GM21360 (cell line): ENCODE measurements at regions not wholly inside any gene's neighbourhood (a gene's known extent, or its start where the extent isn't known, plus 50 kb on each side); places are given as distances from the start of the nearest gene placed in this dataset.
"Not testable (repeated sequence)": the region's sequence is repeated elsewhere in the genome, so short reads cannot be mapped to it uniquely, and the experiment has no call there.

Experiments
- ATAC-seq: cut with Tn5 transposase; IDR thresholded peaks from one replicate; pipeline ENCODE4 v1.9.1; 2021; ENCODE audit warnings: mild to moderate bottlenecking, moderate library complexity; ENCODE audit not compliant: unreplicated experiment

DNA sequence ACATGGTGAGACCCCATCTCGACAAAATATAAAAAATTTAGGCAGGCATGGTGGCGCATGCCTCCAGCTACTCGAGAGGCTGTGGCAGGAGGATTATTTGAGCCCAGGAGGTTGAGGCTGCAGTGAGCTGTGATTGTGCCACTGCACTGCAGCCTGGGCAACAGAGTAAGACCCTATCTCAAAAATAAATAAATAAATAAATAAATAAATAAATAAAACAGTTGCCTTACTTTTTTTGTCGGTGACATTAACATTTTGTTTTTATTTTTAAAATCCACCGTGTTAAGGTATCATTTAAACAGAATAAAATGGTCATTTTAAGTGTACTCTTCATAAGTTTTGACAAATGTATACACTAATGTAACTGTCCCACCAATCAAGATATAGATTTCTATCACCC is 57.0 kb downstream of the RASL11A start:
- ATAC-seq, result no peak

DNA sequence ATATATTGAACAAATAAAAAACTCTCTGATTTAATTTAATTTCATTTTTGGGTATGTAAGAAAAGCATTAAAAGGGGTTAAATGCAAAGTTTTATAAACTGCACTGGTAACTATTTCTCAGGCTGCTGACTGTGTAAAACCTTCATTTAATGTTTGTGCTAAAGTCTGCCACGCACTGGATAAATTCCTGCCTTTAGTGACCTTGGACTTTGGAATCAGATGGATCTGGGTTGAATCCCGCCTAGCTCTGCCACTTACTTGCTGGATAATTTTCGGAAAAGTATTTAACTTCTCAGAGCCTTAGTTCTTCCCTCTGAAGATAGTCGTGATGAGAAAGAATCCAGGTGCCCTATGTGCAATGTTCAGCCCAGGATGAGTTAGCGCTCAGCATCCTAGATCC is 58.6 kb downstream of the RASL11A start:
- no peak for ATAC-seq

DNA sequence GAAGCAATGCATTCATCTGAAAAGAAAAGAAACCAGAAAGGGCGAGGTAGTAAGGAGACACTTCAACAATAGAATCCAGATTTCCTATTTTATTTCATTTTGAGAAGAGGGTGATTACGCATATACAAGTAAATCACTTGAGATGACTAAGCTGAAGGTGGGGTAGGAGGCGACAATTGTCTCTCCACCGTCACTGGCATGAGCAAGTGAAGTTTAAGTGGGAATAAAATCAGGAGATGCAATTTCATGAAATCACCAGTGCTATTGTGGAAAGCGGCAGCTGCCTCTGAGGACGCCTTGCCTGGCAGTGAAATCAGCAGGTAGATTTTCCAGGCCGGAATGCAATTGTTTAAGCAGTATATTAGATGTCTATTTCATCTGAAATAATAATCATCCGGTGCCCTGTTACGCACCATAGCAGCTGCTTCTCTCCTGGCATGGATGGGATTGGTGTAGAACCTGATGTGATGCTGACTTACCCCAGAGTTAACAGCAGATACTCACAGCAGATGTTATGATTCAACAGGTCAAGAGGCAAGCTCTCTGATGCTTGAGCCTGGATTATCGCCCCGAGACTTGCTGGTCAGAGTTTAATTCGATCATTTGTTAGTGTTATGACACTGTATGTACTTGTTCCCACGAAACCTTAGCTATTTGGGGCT is 64.3 kb downstream of the RASL11A start:
- no peak for ATAC-seq

DNA sequence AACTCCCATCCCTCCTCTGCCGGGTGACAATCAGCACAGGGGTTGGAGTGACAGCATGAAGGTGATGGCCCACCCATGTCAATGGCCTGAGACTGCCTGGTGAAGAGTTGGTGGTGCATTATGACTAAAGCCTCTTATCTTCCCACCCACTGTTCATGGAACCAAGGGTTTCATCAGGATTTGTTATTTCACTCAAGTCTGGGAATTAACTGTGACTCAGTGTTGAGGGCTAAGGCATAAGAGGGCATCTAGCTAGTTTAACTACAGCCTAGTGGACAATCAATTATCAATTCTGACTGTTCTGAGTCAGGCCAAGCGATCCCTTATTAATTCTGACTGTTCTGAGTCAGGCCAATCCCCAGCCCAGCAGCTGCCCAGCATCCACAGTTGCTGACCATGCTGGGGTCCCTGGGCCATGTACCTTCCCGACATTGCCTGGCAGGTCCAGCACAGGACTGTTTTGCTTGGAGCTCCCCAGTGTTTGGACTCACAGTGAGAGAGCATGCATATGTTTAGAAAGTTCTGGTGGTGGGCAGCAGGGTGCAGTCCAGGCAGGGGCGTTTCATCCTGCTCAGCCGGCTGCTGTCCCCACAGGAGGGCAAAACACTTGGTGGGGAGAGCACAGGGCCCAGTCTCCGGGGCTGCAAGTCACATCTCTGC is 65.5 kb downstream of the RASL11A start:
- ATAC-seq, result no peak

DNA sequence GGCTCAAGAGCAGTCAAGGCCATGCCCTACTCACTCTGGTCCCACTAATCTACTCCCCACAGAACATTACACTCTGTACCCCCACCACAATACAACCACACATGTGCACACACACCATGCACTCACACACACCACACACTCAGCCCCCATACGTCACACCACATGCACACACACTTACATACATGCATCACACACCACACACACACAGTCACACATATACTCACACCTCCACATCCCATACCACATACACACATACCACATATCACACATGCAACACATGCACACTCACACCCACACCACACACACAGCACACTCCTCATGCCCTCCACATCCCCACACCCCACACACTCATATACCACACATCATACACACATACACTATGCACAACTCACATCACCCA is 67.6 kb downstream of the RASL11A start:
- no peak for ATAC-seq

DNA sequence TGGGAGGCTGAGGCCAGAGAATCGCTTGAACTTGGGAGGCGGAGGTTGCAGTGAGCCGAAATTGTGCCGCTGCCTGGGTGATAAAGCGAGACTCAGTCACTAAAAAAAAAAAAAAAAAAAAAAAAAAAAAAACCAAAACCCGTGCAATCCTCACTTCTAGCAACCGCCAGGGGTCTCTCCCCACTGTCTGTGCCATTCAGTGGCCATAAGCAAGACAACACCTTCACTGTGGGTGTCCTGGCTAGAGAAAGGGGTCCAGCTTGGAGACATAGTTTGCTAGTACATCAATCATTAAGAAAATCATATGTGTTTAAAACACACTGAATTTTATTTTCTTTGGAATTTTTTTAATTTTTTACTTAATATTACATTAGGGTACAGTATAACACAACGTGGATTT is 68.2 kb downstream of the RASL11A start:
- ATAC-seq, result no peak

DNA sequence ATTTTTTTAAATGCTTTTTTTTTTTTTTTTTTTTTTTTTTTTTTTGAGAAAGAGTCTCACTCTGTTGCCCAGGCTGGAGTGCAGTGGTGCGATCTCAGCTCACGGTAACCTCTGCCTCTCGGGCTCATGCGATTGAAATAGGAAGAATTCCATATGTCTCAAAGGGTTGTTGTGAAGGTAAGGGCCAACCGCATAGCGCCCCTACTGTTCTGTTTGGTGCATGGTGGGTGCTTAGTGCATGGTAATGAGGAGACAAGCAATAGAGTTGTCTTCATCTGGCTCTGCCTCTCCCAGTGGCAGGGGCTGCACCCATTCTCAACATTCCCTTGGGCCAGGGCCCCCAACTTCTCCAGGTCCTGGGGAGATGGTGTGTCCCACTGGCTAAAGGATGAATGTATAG is 68.7 kb downstream of the RASL11A start:
- ATAC-seq, result peak; percentile 77

DNA sequence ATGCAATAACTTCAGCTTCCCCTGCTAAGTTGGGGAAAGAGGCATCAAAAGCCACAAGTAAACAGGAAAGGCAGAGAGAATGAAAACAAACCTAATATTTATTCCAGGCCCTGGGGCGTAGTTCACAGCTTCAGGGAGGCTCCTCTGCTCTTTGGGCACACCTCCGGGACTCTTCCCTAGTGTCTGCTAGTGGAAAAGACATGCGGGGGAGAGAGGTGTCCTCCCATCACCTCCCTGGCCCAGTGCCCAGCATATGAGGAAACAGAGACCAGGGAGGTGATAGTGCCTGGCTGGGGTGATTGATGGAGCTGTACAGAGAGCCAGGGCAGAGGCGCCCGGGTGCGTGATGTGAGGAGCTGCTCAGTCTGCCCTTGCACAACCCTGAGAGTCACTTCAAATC is 71.0 kb downstream of the RASL11A start:
- ATAC-seq, result no peak

DNA sequence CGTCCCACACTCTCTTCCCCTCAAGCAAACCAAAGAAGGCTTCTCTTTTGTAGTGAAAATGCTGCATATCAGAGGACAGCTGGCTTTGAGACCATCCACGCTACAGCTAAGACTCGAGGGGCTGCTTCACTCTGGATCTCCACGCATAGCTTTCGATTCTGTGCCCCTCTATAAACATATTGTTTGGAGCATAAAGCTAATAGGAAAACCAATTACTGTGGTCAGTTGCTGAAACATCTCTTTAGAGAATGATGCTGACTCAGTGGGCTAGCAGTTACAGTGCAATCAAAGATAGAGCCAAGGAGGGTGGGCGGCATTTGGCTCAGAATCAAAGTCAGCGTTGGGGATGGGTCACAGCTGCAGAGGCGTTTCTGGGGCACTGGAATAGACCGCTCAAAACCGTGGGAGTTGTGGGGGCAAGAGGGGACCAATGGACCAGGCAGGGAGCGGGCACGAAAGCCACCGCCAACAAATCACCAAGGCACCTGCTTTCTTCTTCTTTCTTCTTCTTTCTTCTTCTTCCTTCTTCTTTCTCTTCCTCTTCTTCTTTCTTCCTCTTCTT is 76.7 kb downstream of the RASL11A start:
- ATAC-seq, result no peak

DNA sequence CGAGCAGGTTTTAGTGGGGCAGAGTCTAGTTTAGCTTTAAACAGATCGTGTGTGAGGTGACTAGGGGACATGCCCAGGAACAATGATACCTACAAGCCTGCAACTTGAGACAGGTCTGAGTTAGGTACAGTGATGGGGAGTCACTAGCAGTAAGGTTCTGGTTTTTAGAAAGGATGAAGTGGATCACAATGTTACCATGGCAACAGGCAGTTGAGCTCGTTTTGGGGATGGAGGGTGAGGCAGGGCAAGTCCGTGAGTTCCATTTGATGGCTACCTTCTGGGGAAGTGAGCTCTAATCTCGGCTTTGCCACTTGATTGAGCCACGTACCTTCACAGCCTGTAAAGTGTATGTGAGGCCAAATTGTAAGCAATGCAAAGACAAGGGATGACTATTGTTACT is 76.0 kb upstream of the GTF3A start:
- ATAC-seq, result no peak

DNA sequence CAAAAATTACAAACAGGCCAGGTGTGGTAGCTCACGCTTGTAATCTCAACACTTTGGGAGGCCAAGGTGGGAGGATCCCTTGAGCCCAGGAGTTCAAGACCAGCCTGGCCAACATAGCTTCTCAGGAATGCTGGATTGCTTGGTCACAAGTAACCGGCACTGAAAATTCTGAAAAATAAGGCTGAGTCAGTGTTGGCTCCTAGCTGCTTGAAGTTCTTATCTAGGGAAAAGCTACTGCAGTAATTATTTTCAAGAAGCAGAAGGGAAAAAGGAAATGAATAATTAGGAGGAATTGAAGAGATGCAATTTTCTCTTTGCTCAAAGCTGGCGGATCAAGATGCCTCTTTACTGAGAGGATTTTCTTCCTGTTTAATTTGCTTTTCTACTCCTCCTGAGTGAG is 75.0 kb upstream of the GTF3A start:
- no peak for ATAC-seq

DNA sequence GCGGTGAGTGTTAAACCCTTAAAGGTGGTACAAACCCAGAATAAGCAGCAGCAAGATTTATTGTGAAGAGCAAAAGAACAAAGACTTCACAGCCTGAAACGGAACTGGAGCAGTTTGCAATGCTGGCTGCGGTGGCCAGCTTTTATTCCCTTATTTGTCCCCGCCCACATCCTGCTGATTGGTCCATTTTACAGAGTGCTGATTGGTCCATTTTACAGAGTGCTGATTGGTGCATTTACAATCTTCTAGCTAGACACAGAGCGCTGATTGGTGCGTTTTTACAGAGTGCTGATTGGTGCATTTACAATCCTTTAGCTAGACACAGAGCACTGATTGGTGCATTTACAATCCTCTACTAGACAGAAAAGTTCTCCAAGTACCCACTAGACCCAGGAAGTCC is 73.6 kb upstream of the GTF3A start:
- ATAC-seq, result not testable (repeated sequence)

DNA sequence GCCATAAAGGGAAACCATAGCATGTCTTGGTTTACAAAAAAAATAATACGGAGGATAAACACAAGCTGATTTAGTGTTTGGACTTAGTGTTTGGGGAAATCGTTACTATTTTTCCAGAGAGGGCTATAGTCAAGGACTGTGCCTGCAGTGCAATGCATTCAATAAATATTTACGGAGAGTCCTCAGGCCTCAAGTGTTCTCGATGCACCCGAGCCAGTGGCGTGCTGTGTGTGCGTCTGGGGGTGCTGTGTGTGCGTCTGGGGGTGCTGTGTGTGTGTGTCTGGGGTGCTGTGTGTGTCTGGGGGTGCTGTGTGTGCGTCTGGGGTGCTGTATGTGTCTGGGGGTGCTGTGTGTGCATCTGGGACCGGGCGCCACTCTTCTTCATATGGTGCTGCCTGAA is 71.7 kb upstream of the GTF3A start:
- ATAC-seq, result no peak

DNA sequence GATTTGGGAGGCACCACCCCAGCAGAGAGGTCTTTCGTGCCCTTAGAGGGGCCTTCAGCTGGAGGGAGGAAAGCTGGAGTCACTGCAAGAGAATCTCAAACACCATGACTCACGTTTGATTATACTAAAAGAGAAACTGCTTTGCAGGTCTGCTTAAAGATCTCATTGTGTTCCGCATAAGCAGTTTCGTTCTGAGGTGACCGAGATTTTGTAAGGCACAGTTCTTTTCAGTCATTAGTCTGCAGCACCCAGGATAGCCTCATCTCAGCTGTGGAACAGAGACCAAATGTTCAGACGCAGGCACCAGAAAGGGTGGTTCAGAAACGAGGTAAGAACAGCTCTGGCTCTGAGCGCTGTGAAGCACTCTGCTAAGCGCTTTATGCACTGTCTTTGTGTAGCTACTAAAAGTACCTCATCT is 71.2 kb upstream of the GTF3A start:
- ATAC-seq, result peak; percentile 83

DNA sequence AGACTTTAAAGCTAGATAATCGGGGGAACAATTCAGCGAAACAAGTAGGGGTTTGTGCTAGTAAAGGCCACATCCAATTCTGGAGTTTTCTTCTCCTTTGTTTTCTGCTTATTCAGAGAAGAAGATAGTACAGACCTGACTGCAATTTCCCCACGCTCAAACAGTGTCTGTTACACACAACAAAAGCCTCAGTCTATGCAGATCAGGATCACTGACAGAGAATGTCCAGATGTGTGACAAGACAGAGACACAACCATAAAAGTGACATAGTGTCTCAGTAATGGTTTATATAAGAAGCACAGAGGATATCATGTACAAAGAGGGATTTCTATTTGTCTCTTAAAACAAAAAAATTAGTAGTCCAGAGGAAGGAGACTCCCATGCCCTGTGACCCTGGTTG is 70.7 kb upstream of the GTF3A start:
- peak; percentile 5 for ATAC-seq

DNA sequence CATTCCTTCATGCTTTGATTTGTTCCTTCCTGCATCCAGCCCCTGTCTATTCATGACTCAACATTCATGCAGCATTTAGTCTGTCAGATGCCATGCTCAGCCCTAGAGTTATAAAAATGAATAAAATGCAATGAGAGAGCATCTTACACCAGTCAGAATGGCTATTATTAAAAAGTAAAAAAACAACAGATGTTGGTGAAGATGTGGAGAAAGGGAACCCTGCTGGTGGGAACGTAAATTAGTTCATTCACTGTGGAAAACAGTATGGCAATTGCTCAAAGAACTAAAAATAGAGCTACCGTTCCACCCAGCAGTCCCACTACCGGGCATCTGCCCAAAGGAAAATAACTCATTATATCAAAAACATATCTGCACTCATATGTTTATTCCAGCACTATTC is 70.0 kb upstream of the GTF3A start:
- ATAC-seq, result no peak

DNA sequence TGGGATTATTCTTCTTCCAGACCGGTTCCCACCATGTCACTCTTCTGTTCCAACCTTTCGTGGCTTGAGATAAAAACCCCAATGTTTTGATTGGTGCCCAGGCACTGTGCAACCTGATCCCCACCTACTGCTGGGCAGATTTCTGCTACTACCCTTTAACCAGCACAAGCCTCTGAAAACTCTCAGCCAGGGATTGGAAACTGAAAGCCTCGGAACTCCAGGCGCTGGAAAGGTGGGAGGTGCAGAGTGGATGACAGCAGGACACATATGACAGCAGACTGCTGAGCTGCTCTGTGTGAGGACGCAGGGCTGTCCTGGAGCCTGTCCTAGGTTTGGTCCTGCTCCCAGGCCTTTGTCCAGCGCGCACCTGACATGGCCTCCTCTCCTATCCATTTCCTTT is 68.5 kb upstream of the GTF3A start:
- no peak for ATAC-seq

DNA sequence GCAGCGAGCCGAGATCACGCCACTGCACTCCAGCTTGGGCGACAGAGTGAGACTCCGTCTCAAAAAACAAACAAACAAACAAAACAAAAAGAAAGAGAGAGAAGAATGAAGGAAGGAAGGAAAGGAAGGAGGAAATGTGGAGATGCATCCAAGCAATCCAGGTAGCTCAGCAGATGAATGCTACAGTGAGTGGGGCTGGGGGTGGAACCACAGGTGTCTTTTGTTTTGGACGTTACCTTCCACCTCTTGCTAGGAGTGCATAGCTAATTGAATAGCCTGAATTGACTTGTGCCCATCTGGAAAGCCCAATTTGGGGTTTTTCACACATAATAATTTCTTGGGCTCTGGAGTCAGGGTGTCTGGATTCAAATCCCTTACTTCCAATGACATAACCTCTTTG is 66.0 kb upstream of the GTF3A start:
- ATAC-seq, result no peak

DNA sequence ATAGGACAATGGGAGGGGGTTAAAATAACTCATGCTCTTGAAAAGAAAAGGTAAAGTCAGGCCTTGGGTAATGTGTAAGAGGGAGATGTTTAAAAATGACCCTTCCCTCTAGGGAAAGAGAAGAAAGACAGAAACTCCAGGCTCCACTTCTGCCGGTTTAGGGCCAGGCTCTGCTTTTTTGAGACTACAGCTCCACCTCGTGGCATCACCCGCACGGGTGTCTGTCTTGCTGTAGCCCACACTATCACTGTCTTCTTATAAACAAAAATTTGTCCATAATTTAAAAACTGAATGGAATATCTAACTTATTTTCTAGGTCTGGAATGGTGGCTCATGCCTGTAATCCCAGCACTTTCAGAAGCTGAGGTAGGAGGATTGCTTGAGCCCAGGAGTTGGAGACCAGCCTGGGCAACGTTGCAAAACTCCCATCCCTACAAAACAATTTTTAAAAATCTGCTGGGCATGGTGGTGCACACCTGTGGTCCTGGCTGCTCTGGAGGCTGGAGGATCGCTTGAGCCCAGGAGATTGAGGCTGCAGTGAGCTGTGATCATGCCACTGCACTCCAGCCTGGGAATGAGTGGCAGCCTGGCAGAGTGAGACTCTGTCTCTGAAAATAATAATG is 65.1 kb upstream of the GTF3A start:
- no peak for ATAC-seq

DNA sequence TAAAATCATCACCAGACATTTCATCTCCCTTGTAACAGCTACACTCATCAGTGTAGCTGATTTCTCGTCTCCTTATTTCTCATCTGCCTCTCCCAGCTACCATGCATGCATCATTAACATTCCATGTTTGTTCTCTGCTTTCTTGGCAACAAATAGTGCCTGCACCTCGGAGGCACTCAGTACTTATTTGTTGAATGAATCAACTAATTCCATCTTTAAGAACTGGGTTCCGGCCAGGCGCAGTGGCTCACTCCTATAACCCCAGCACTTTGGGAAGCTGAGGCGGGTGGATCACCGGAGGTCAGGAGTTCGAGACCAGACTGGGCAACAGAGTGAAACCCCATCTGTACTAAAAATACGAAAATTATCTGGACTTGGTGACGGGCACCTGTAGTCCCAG is 63.9 kb upstream of the GTF3A start:
- no peak for ATAC-seq

DNA sequence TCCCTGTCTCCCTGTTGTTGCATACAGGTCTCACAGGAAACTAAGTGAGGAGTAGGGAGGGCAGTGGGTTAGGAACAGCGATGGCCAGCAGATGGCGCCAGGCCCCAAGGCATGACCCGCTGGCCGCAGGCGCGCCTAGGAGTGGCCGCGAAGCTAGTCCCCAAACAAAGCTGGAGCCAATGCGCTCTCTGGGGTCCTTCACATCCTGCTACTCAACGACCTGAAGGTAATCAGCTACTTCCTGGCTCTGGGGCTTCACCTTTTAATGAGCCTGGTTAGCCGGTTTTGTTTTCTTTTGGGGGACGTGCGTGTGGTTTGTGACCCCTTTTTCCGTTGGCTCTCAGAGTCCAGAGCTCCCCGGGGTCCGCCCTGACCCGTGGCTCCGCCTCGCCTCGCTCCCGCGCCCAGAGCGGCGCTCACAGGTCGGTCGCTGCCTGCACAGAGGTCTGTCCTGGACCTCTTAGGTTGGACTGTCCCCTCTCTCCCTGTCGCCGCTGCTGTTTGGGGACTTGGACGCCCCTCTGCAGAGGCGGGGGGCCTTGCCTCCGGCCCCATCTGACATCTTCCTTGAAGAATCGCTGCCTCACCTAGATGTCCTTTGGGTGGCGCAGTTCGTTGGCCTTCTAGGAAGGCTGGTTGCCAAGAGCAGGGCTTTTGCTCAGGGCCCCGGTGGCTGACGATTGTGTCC is 62.2 kb upstream of the GTF3A start:
- no peak for ATAC-seq

DNA sequence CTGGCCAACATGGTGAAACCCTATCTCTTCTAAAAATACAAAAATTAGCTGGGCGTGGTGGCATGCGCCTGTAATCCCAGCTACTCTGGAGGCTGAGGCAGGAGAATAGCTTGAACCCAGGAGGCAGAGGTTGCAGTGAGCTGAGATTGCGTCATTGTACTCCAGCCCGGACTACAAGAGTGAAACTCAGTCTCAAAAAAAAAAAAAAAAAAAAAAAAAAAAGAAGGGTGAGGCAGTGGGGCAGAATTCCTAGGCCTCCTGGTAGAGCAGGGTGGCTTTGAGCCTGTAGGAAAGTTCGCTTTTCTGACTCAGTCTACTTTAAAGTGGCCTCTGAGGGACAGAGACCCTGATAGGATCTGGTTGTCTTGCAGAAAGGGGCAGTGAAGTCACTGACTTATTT is 60.8 kb upstream of the GTF3A start:
- not testable (repeated sequence) for ATAC-seq
